SU-DHL-6 (cell line): ENCODE measurements at regions not wholly inside any gene's neighbourhood (a gene's known extent, or its start where the extent isn't known, plus 50 kb on each side); places are given as distances from the start of the nearest gene placed in this dataset.

Experiments used
- H2AFZ ChIP-seq: fragments of 200-600 bp; sonication (generic); 2 replicates; pipeline ENCODE4 v1.6.1; 2014; ENCODE audit warnings: low read depth, mild to moderate bottlenecking, moderate library complexity, mixed read lengths, antibody characterized with exemption, low read length; ENCODE audit not compliant: severe bottlenecking
- H3F3A ChIP-seq: fragments of 200-600 bp; shearing (Covaris generic); 2 replicates; pipeline ENCODE4 v1.6.0; 2016; ENCODE audit warnings: antibody characterized with exemption, mild to moderate bottlenecking; ENCODE audit not compliant: insufficient read depth
- H3K27ac ChIP-seq: fragments of 200-600 bp; sonication (generic); 2 replicates; pipeline ENCODE4 v1.5.1; 2016; ENCODE audit warnings: low read depth, mild to moderate bottlenecking, low read length, moderate library complexity, mixed read lengths
- H3K27me3 ChIP-seq: fragments of 200-600 bp; sonication (generic), shearing (Covaris generic); 2 replicates; pipeline ENCODE4 v1.6.0; 2014; ENCODE audit warnings: mild to moderate bottlenecking, low read length
- H3K36me3 ChIP-seq: fragments of 200-600 bp; sonication (generic); 2 replicates; pipeline ENCODE4 v1.6.1; 2014; ENCODE audit warnings: mild to moderate bottlenecking, low read length, mixed read lengths
- H3K4me2 ChIP-seq: fragments of 300-600, 200-600 bp; shearing (Covaris generic), sonication (generic); 2 replicates; pipeline ENCODE4 v1.6.0; 2014; ENCODE audit warnings: low read length, low read depth, mild to moderate bottlenecking; ENCODE audit not compliant: poor library complexity, severe bottlenecking
- H3K4me3 ChIP-seq: fragments of 200-600 bp; sonication (generic); 2 replicates; pipeline ENCODE4 v1.5.1; 2014; ENCODE audit warnings: antibody characterized with exemption, low read length, mild to moderate bottlenecking, mixed read lengths; ENCODE audit not compliant: insufficient read depth, poor library complexity, severe bottlenecking
- H3K79me2 ChIP-seq: fragments of 200-600 bp; sonication (generic); 2 replicates; pipeline ENCODE4 v1.6.1; 2014; ENCODE audit warnings: mild to moderate bottlenecking, low read length, moderate library complexity; ENCODE audit not compliant: insufficient read depth
- H3K9ac ChIP-seq: fragments of 200-600 bp; sonication (generic); 2 replicates; pipeline ENCODE4 v1.7.0; 2014; ENCODE audit warnings: mild to moderate bottlenecking, low read length
- H3K9me2 ChIP-seq: fragments of 200-600 bp; sonication (generic); replicated peaks from 2 replicates; pipeline ENCODE4 v1.6.1; 2014; ENCODE audit warnings: low read length; ENCODE audit not compliant: insufficient read depth
- H3K9me3 ChIP-seq: fragments of 200-600 bp; sonication (generic); 2 replicates; pipeline ENCODE4 v1.6.1; 2014; ENCODE audit warnings: low read length, mixed read lengths; ENCODE audit not compliant: insufficient read depth
- H4K20me1 ChIP-seq: fragments of 200-600 bp; sonication (generic); 2 replicates; pipeline ENCODE4 v1.6.1; 2014; ENCODE audit warnings: low read depth, mild to moderate bottlenecking, antibody characterized with exemption, low read length, moderate library complexity, mixed read lengths
- EZH2phosphoT487 ChIP-seq: fragments of 200-600 bp; sonication (generic), shearing (Covaris generic); conservative IDR thresholded peaks from 2 replicates; pipeline ENCODE4 v1.6.1; 2018; ENCODE audit warnings: mild to moderate bottlenecking, antibody characterized with exemption, low read length, moderate library complexity, mixed read lengths
- TF ChIP-seq, protein P1 (sequence below): fragments of 200-600 bp; sonication (generic); IDR thresholded peaks from one replicate; pipeline ENCODE4 v1.5.1; 2017; ENCODE audit warnings: antibody characterized with exemption, mild to moderate bottlenecking, low read length, moderate library complexity; ENCODE audit not compliant: insufficient read depth, poor library complexity, severe bottlenecking

DNA sequence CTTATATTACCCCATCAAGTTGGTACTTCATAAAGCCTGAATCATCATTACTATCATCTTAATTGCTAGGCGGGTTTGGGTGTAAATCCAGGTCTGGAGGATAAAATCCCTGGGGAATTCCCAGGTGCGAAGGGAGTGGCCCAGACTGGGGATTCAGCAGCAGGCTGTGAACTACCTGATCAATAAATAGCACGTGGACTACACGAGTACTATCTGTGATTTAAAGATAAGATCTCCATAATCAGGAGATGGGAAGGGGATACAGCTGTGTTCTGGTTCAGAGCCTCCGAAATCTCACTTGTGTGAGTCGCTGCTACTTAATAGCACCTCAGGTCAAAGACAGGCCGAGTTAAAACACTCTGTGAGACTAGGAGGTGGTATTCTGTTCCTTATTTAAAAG, 512.6 kb upstream of the ZFHX3 start:
- Histone ChIP-seq H3K9ac (no peak overlapping the region), H2AFZ (no peak overlapping the region), H3K4me3 (no peak overlapping the region), H3K4me2 (no peak overlapping the region), H3K27me3 (no peaks in the 10 kb centered on the region), H4K20me1 (no peaks in the 10 kb centered on the region), H3K9me2 (no peaks in the 10 kb centered on the region), H3K36me3 (no peaks in the 10 kb centered on the region), H3K27ac (no peak overlapping the region), H3K79me2 (no peaks in the 10 kb centered on the region), H3F3A (no peaks in the 10 kb centered on the region), H3K9me3 (no peaks in the 10 kb centered on the region)
- TF ChIP-seq, protein P1, sequence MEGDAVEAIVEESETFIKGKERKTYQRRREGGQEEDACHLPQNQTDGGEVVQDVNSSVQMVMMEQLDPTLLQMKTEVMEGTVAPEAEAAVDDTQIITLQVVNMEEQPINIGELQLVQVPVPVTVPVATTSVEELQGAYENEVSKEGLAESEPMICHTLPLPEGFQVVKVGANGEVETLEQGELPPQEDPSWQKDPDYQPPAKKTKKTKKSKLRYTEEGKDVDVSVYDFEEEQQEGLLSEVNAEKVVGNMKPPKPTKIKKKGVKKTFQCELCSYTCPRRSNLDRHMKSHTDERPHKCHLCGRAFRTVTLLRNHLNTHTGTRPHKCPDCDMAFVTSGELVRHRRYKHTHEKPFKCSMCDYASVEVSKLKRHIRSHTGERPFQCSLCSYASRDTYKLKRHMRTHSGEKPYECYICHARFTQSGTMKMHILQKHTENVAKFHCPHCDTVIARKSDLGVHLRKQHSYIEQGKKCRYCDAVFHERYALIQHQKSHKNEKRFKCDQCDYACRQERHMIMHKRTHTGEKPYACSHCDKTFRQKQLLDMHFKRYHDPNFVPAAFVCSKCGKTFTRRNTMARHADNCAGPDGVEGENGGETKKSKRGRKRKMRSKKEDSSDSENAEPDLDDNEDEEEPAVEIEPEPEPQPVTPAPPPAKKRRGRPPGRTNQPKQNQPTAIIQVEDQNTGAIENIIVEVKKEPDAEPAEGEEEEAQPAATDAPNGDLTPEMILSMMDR, result no peak
- no peak for TF ChIP-seq EZH2phosphoT487

DNA sequence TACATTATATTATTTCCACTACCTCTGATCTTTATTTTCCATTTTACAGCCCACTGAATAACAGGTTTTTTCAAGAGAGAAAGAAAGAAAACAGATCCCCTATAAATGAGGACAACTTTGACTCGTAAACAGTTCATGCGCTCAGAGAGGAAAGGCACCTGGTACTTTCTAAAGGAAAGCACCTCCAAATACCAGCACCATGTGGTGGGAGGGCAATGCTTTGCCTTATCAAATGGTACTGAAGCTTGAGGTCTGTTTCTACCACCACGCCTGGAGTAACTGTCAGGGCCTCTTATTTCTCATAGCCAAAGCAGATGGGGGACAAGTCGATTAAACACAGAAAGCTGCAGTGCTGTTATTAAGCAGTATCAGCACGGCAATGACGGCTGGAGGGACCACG, 510.3 kb upstream of the ZFHX3 start:
- Histone ChIP-seq H3K9ac (no peak overlapping the region), H3K4me3 (no peak overlapping the region), H3K27ac (no peak overlapping the region), H3F3A (no peaks in the 10 kb centered on the region), H3K79me2 (no peaks in the 10 kb centered on the region), H3K9me2 (no peaks in the 10 kb centered on the region), H3K27me3 (no peaks in the 10 kb centered on the region), H3K36me3 (no peaks in the 10 kb centered on the region), H3K9me3 (no peaks in the 10 kb centered on the region), H4K20me1 (no peaks in the 10 kb centered on the region), H3K4me2 (no peak overlapping the region), H2AFZ (no peak overlapping the region)
- TF ChIP-seq, protein P1, result no peak
- TF ChIP-seq EZH2phosphoT487, result no peak

DNA sequence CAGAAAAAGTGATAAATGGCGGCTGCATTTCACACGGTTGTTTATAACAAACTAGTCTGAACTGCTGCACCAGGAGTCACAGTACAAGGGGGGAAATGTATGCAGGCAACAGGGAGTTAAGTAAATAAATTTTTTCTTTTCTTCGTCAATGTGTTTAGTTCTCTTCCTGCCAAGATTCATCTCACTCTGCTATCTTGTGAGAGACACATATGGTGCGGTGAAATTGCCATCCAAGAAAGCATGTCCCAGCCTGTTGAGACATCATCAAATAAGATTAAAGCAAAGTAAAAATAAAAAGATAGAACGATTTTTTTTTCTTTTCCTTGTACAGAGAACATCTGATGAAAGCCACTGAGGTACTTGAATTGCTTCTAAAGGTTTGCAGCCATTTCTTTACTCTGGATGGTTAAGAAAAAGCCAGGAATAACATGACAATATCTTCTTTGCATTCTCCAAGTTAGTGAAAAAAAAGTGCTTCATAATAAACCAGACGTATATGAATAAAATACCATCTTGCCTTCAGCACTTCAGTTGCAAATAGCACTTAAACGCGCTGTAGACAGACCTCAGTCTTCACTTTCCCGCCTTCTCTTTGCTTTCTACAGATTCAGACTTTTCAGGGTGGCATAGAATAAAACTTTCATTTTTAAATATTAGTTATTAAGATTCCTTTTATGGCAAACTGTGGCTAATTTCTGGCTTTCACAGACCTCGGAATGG, 506.2 kb upstream of the ZFHX3 start:
- Histone ChIP-seq H3K27me3 (no peaks in the 10 kb centered on the region), H3K9me3 (no peaks in the 10 kb centered on the region), H3K79me2 (no peaks in the 10 kb centered on the region), H3K9me2 (no peaks in the 10 kb centered on the region), H3K4me2 (no peak overlapping the region), H3K9ac (no peak overlapping the region), H3K27ac (no peak overlapping the region), H3K4me3 (no peak overlapping the region), H3F3A (no peaks in the 10 kb centered on the region), H3K36me3 (no peaks in the 10 kb centered on the region), H2AFZ (no peak overlapping the region), H4K20me1 (no peaks in the 10 kb centered on the region)
- TF ChIP-seq, protein P1, result no peak
- TF ChIP-seq EZH2phosphoT487, result no peak
